ENCODE measurements at regions not wholly inside any gene's neighbourhood (a gene's known extent, or its start where the extent isn't known, plus 50 kb on each side); places are given as distances from the start of the nearest gene placed in this dataset.
A peak's percentile ranks its signal among the peaks of the same experiment; 100 is the strongest.
"Not testable (repeated sequence)": the region's sequence is repeated elsewhere in the genome, so short reads cannot be mapped to it uniquely, and the experiment has no call there.

- peak; percentile 91 for DNase-seq
These were observed 149.7 kb upstream of the TNFAIP3 start for GRCh38 chr6:137717074-137718073.

GRCh38 chr6:137718903-137719302 lies 148.2 kb upstream of the TNFAIP3 start:
- not testable (repeated sequence) for DNase-seq

- peak; percentile 29 for DNase-seq
These were observed 144.2 kb upstream of the TNFAIP3 start for GRCh38 chr6:137722749-137723272.

- DNase-seq: no peak
These were observed 143.6 kb upstream of the TNFAIP3 start for GRCh38 chr6:137723273-137724017.

GRCh38 chr6:137724018-137724403 lies 143.0 kb upstream of the TNFAIP3 start:
- no peak for DNase-seq

- no peak for DNase-seq
These were observed 142.4 kb upstream of the TNFAIP3 start for GRCh38 chr6:137724495-137725211.

GRCh38 chr6:137725949-137726348 lies 141.1 kb upstream of the TNFAIP3 start:
- DNase-seq: no peak

GRCh38 chr6:137726582-137726981 lies 140.5 kb upstream of the TNFAIP3 start:
- DNase-seq: no peak

- DNase-seq: no peak
These were observed 139.8 kb upstream of the TNFAIP3 start for GRCh38 chr6:137727216-137727765.

- no peak for DNase-seq
These were observed 138.4 kb upstream of the TNFAIP3 start for GRCh38 chr6:137728386-137729349.

- no peak for DNase-seq
These were observed 137.0 kb upstream of the TNFAIP3 start for GRCh38 chr6:137729866-137730629.

GRCh38 chr6:137731600-137731959 lies 135.5 kb upstream of the TNFAIP3 start:
- no peak for DNase-seq

GRCh38 chr6:137731960-137732616 lies 135.0 kb upstream of the TNFAIP3 start:
- DNase-seq: no peak

GRCh38 chr6:137733372-137733771 lies 133.7 kb upstream of the TNFAIP3 start:
- DNase-seq: no peak

GRCh38 chr6:137734005-137734874 lies 132.8 kb upstream of the TNFAIP3 start:
- DNase-seq: no peak

- no peak for DNase-seq
These were observed 132.2 kb upstream of the TNFAIP3 start for GRCh38 chr6:137734875-137735182.

GRCh38 chr6:137736048-137736818 lies 130.8 kb upstream of the TNFAIP3 start:
- peak; percentile 52 for DNase-seq

- DNase-seq: no peak
These were observed 130.1 kb upstream of the TNFAIP3 start for GRCh38 chr6:137736911-137737310.

Data from CD4-positive, alpha-beta T cell treated with Interleukin-12 subunit alpha and Interleukin-12 subunit beta, for 1 hour (primary cell).